ENCODE measurements at regions not wholly inside any gene's neighbourhood (a gene's known extent, or its start where the extent isn't known, plus 50 kb on each side); places are given as distances from the start of the nearest gene placed in this dataset.
"Not testable (repeated sequence)": the region's sequence is repeated elsewhere in the genome, so short reads cannot be mapped to it uniquely, and the experiment has no call there.

GRCh38 chr12:30533558-30534265 lies 162.0 kb downstream of the IPO8 start:
- no peaks in the 10 kb centered on the region for H3K4me1 ChIP-seq
- no peak for TF ChIP-seq CTCF (IDR thresholded peaks at IDR 0.05)
- no peak overlapping the region for H3K4me3 ChIP-seq
- no peaks in the 10 kb centered on the region for H3K36me3 ChIP-seq
- intact Hi-C loops (cut with DNase I): no loop called here
- H3K27me3 ChIP-seq: no peaks in the 10 kb centered on the region
- no peak overlapping the region for H3K27ac ChIP-seq
- ATAC-seq (no peak), DNase-seq (no peak)
- no peaks in the 10 kb centered on the region for H3K9me3 ChIP-seq

GRCh38 chr12:30531731-30532678 lies 163.7 kb downstream of the IPO8 start:
- TF ChIP-seq CTCF (IDR thresholded peaks at IDR 0.05): no peak
- no peak for ATAC-seq

GRCh38 chr12:30529489-30530269 lies 166.0 kb downstream of the IPO8 start:
- no peak overlapping the region for H3K27ac ChIP-seq
- H3K27me3 ChIP-seq: no peaks in the 10 kb centered on the region
- no peak overlapping the region for H3K4me3 ChIP-seq
- no peaks in the 10 kb centered on the region for H3K9me3 ChIP-seq
- no peaks in the 10 kb centered on the region for H3K4me1 ChIP-seq
- DNase-seq (no peak), ATAC-seq (no peak)
- TF ChIP-seq CTCF (IDR thresholded peaks at IDR 0.05): no peak
- no peaks in the 10 kb centered on the region for H3K36me3 ChIP-seq
- intact Hi-C loops (cut with DNase I): no loop called here

More at GRCh38 chr12:30531731-30532678, 163.7 kb downstream of the IPO8 start:
- Histone ChIP-seq H3K4me1 (no peaks in the 10 kb centered on the region), H3K27ac (no peak overlapping the region), H3K36me3 (no peaks in the 10 kb centered on the region), H3K4me3 (no peak overlapping the region), H3K9me3 (no peaks in the 10 kb centered on the region), H3K27me3 (no peaks in the 10 kb centered on the region)
- intact Hi-C loops (cut with DNase I): no loop called here
- DNase-seq: no peak

GRCh38 chr12:30525171-30525570 lies 170.5 kb downstream of the IPO8 start:
- intact Hi-C loops (cut with DNase I): no loop called here
- H3K36me3 ChIP-seq: no peaks in the 10 kb centered on the region
- DNase-seq: no peak
- H3K27me3 ChIP-seq: no peaks in the 10 kb centered on the region
- no peak overlapping the region for H3K4me3 ChIP-seq
- H3K9me3 ChIP-seq: no peaks in the 10 kb centered on the region
- TF ChIP-seq CTCF (IDR thresholded peaks at IDR 0.05): no peak
- no peak overlapping the region for H3K27ac ChIP-seq
- H3K4me1 ChIP-seq: no peaks in the 10 kb centered on the region
- no peak for ATAC-seq

GRCh38 chr12:30520285-30520684 lies 175.4 kb downstream of the IPO8 start:
- H3K27ac ChIP-seq; H3K9me3 ChIP-seq; H3K4me3 ChIP-seq; H3K4me1 ChIP-seq; intact Hi-C loops (cut with DNase I); ATAC-seq; H3K36me3 ChIP-seq; H3K27me3 ChIP-seq; DNase-seq: not testable (repeated sequence)

All from left lung (tissue), 4 donors.